ENCODE measurements at regions not wholly inside any gene's neighbourhood (a gene's known extent, or its start where the extent isn't known, plus 50 kb on each side); places are given as distances from the start of the nearest gene placed in this dataset.

GRCh38 chr18:52002600-52002999, 337.4 kb upstream of the DCC start:
- Histone ChIP-seq H3K36me3 (ENCODE audit: control insufficient read depth, insufficient read depth, low read length) (no peaks in the 10 kb centered on the region), H3K27me3 (ENCODE audit: control insufficient read depth, insufficient read depth, low read length) (no peaks in the 10 kb centered on the region), H3K4me3 (ENCODE audit: low read depth, low read length) (no peak overlapping the region), H3K4me1 (ENCODE audit: control insufficient read depth, insufficient read depth, low read length, poor library complexity, severe bottlenecking) (no peaks in the 10 kb centered on the region), H3K27ac (ENCODE audit: insufficient read depth, low read length, poor library complexity, severe bottlenecking) (no peak overlapping the region), H3K9me3 (ENCODE audit: control insufficient read depth in 2 of 2, low read length in 2 of 2) (no peaks in the 10 kb centered on the region)
- H3K27ac Mint-ChIP-seq: no peak overlapping the region
- ATAC-seq (ENCODE audit: low read depth in 2 of 2) (no peak), DNase-seq (no peak)
- H3K27me3 Mint-ChIP-seq: no peaks in the 10 kb centered on the region
- H3K36me3 Mint-ChIP-seq: no peaks in the 10 kb centered on the region
- no peak overlapping the region for H3K4me3 Mint-ChIP-seq
- H3K4me1 Mint-ChIP-seq: no peaks in the 10 kb centered on the region
- H3K9me3 Mint-ChIP-seq: peaks cover 0 to 6% (median 0%) of the 10 kb centered on the region in 7 donors

- H3K4me3 Mint-ChIP-seq: no peak overlapping the region
- H3K27ac ChIP-seq (ENCODE audit: insufficient read depth, low read length, poor library complexity, severe bottlenecking): no peak overlapping the region
- H3K9me3 Mint-ChIP-seq: peaks cover 0 to 3% (median 2%) of the 10 kb centered on the region in 7 donors
- H3K4me3 ChIP-seq (ENCODE audit: low read depth, low read length): no peak overlapping the region
- no peaks in the 10 kb centered on the region for H3K36me3 Mint-ChIP-seq
- no peaks in the 10 kb centered on the region for H3K4me1 ChIP-seq (ENCODE audit: control insufficient read depth, insufficient read depth, low read length, poor library complexity, severe bottlenecking)
- no peaks in the 10 kb centered on the region for H3K9me3 ChIP-seq (ENCODE audit: control insufficient read depth in 2 of 2, low read length in 2 of 2)
- H3K27ac Mint-ChIP-seq: no peak overlapping the region
- H3K27me3 ChIP-seq (ENCODE audit: control insufficient read depth, insufficient read depth, low read length): no peaks in the 10 kb centered on the region
- H3K27me3 Mint-ChIP-seq: no peaks in the 10 kb centered on the region
- no peaks in the 10 kb centered on the region for H3K36me3 ChIP-seq (ENCODE audit: control insufficient read depth, insufficient read depth, low read length)
- H3K4me1 Mint-ChIP-seq: no peaks in the 10 kb centered on the region
- no peak for DNase-seq
- ATAC-seq (ENCODE audit: low read depth in 2 of 2): no peak
These were observed 332.9 kb upstream of the DCC start for GRCh38 chr18:52007105-52007504.

DNA sequence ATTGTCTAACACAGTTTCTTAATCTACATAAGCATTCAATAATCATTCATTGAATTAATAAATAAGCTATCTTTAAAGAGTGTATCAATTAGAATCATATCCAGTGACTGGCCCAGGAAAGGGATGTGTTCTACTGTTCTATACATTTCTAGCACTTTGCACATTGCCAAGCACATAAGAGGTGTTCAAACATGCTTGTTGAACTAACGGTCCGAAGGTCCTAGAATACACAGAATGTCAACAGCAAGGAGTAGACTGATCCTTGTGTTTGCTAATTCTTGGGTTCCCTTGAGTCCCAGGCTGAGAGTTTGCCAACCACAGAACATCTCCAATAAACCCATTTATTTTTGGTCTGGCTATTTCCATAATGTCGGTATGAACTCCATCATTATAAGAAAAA, 331.7 kb upstream of the DCC start:
- Mint-ChIP-seq H3K9me3 (peaks cover 0 to 5% (median 2%) of the 10 kb centered on the region in 7 donors), H3K27me3 (no peaks in the 10 kb centered on the region), H3K36me3 (no peaks in the 10 kb centered on the region), H3K27ac (no peak overlapping the region), H3K4me1 (no peaks in the 10 kb centered on the region), H3K4me3 (no peak overlapping the region)
- H3K27me3 ChIP-seq (ENCODE audit: control insufficient read depth, insufficient read depth, low read length): no peaks in the 10 kb centered on the region
- DNase-seq (no peak), ATAC-seq (ENCODE audit: low read depth in 2 of 2) (no peak)
- H3K4me3 ChIP-seq (ENCODE audit: low read depth, low read length): no peak overlapping the region
- no peak overlapping the region for H3K27ac ChIP-seq (ENCODE audit: insufficient read depth, low read length, poor library complexity, severe bottlenecking)
- no peaks in the 10 kb centered on the region for H3K4me1 ChIP-seq (ENCODE audit: control insufficient read depth, insufficient read depth, low read length, poor library complexity, severe bottlenecking)
- H3K36me3 ChIP-seq (ENCODE audit: control insufficient read depth, insufficient read depth, low read length): no peaks in the 10 kb centered on the region
- no peaks in the 10 kb centered on the region for H3K9me3 ChIP-seq (ENCODE audit: control insufficient read depth in 2 of 2, low read length in 2 of 2)

DNA sequence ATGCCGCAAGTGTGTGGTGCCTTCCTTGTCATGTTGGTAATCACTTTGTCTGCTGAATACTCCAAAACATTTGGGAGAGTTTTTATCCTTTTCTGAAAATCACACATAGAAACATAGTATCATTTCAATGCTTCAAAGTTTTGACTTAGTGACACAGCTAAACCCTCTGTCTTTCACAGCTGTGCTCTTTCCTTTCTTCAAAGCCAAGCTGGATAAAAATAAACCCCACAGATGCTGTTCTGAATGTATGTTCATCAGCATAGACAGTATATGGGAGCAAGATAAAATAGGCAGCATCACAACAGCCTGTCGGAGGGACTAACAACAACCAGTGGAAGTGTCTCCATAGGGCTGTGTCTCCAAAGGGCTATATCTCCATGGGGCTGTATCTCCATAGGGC, 331.3 kb upstream of the DCC start:
- H3K4me3 ChIP-seq (ENCODE audit: low read depth, low read length): no peak overlapping the region
- no peaks in the 10 kb centered on the region for H3K36me3 ChIP-seq (ENCODE audit: control insufficient read depth, insufficient read depth, low read length)
- Mint-ChIP-seq H3K4me3 (no peak overlapping the region), H3K27me3 (no peaks in the 10 kb centered on the region), H3K36me3 (no peaks in the 10 kb centered on the region), H3K27ac (no peak overlapping the region), H3K4me1 (no peaks in the 10 kb centered on the region), H3K9me3 (peaks cover 0 to 8% (median 2%) of the 10 kb centered on the region in 7 donors)
- no peaks in the 10 kb centered on the region for H3K27me3 ChIP-seq (ENCODE audit: control insufficient read depth, insufficient read depth, low read length)
- no peaks in the 10 kb centered on the region for H3K4me1 ChIP-seq (ENCODE audit: control insufficient read depth, insufficient read depth, low read length, poor library complexity, severe bottlenecking)
- ATAC-seq (ENCODE audit: low read depth in 2 of 2) (no peak), DNase-seq (no peak)
- no peak overlapping the region for H3K27ac ChIP-seq (ENCODE audit: insufficient read depth, low read length, poor library complexity, severe bottlenecking)
- no peaks in the 10 kb centered on the region for H3K9me3 ChIP-seq (ENCODE audit: control insufficient read depth in 2 of 2, low read length in 2 of 2)

DNA sequence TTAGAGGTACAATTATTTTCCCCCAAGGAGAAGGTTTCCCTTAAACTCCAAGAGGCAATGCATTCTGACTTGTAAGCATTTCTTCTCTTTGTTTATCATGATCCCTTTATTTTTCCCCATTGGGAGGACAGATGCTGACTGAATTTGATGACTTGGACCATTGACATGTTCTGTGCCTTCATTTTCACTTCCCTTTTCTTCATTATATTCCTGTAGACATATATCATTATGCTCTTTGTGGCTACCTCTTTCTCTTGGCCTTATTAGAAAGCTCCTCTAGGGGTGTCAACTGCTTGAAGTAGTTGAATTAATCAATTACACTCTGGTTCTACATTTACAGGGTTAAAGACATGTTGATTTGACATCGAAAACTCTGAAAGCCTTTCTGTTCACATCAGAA, 330.0 kb upstream of the DCC start:
- no peak for ATAC-seq (ENCODE audit: low read depth in 2 of 2)

DNA sequence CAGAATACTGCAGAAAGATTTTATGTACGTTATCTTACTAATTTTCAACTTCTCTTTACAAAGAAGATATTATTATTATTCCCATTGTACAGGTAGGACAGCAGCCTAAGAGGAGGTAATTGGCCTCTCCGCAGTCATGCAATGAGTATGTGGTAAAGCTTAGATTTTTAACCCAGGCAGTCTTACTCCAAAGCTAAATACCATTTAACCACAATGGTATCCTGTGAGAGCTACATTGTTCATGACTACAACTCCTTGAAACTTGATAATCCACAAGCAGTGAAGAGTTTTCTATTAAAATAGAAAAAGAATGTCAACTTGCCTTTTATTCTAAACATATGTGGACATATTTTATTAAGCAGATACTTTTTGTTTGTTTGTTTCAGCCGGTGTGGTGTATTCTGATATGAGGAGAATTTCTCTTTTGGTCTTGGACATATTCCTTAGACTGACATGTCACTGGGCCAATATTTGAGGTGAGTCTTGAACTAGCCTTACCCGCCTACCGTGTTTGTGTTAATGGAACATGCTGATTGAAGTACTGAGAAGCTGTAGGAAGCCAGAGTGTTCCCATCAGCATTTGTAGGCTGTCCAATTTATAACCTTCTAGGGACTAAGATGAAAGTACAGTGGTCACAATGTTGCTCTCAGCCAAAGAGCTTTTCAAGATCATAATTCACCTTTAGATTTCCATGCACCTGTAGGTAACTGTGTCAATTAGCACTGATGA, 293.9 kb upstream of the DCC start:
- Histone ChIP-seq H3K4me1 (ENCODE audit: control insufficient read depth, insufficient read depth, low read length, poor library complexity, severe bottlenecking) (no peaks in the 10 kb centered on the region), H3K36me3 (ENCODE audit: control insufficient read depth, insufficient read depth, low read length) (no peaks in the 10 kb centered on the region), H3K27me3 (ENCODE audit: control insufficient read depth, insufficient read depth, low read length) (no peaks in the 10 kb centered on the region), H3K9me3 (ENCODE audit: control insufficient read depth in 2 of 2, low read length in 2 of 2) (no peaks in the 10 kb centered on the region), H3K27ac (ENCODE audit: insufficient read depth, low read length, poor library complexity, severe bottlenecking) (no peak overlapping the region), H3K4me3 (ENCODE audit: low read depth, low read length) (no peak overlapping the region)
- H3K27ac Mint-ChIP-seq: no peak overlapping the region
- peaks cover 0 to 10% (median 2%) of the 10 kb centered on the region in 7 donors for H3K9me3 Mint-ChIP-seq
- DNase-seq: no peak
- ATAC-seq (ENCODE audit: low read depth in 2 of 2): no peak
- H3K27me3 Mint-ChIP-seq: no peaks in the 10 kb centered on the region
- H3K4me3 Mint-ChIP-seq: no peak overlapping the region
- H3K36me3 Mint-ChIP-seq: no peaks in the 10 kb centered on the region
- no peaks in the 10 kb centered on the region for H3K4me1 Mint-ChIP-seq

More for the DNA sequence above, 330.0 kb upstream of the DCC start:
- Histone ChIP-seq H3K27me3 (ENCODE audit: control insufficient read depth, insufficient read depth, low read length) (no peaks in the 10 kb centered on the region), H3K36me3 (ENCODE audit: control insufficient read depth, insufficient read depth, low read length) (no peaks in the 10 kb centered on the region), H3K4me1 (ENCODE audit: control insufficient read depth, insufficient read depth, low read length, poor library complexity, severe bottlenecking) (no peaks in the 10 kb centered on the region), H3K9me3 (ENCODE audit: control insufficient read depth in 2 of 2, low read length in 2 of 2) (no peaks in the 10 kb centered on the region), H3K4me3 (ENCODE audit: low read depth, low read length) (no peak overlapping the region), H3K27ac (ENCODE audit: insufficient read depth, low read length, poor library complexity, severe bottlenecking) (no peak overlapping the region)
- H3K4me1 Mint-ChIP-seq: no peaks in the 10 kb centered on the region
- peaks cover 0 to 10% (median 2%) of the 10 kb centered on the region in 7 donors for H3K9me3 Mint-ChIP-seq
- H3K4me3 Mint-ChIP-seq: no peak overlapping the region
- H3K36me3 Mint-ChIP-seq: no peaks in the 10 kb centered on the region
- no peaks in the 10 kb centered on the region for H3K27me3 Mint-ChIP-seq
- H3K27ac Mint-ChIP-seq: no peak overlapping the region
- DNase-seq: no peak

DNA sequence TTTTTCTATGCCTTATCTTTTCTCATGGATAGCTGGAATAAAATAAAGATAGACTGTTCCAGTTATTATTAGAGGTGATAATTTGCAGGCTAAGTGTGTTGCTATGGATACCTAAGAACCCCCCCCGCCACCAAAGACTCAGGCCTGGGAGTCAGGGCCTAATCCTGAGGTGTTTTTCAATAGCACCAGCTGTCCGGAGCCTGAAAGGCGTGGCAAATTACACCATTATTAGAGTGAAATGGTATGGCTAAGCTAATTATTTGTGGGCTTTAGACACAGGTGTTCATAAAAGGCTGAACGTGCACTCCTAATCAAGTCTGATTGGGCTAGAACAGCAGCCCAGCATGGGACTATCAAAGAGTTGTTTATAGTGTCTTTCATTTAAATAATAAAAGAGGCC, 293.2 kb upstream of the DCC start:
- Histone ChIP-seq H3K9me3 (ENCODE audit: control insufficient read depth in 2 of 2, low read length in 2 of 2) (no peaks in the 10 kb centered on the region), H3K27me3 (ENCODE audit: control insufficient read depth, insufficient read depth, low read length) (no peaks in the 10 kb centered on the region), H3K4me3 (ENCODE audit: low read depth, low read length) (no peak overlapping the region), H3K36me3 (ENCODE audit: control insufficient read depth, insufficient read depth, low read length) (no peaks in the 10 kb centered on the region), H3K4me1 (ENCODE audit: control insufficient read depth, insufficient read depth, low read length, poor library complexity, severe bottlenecking) (no peaks in the 10 kb centered on the region), H3K27ac (ENCODE audit: insufficient read depth, low read length, poor library complexity, severe bottlenecking) (no peak overlapping the region)
- Mint-ChIP-seq H3K4me3 (no peak overlapping the region), H3K9me3 (peaks cover 0 to 8% (median 2%) of the 10 kb centered on the region in 7 donors), H3K36me3 (no peaks in the 10 kb centered on the region), H3K27ac (no peak overlapping the region), H3K27me3 (no peaks in the 10 kb centered on the region), H3K4me1 (no peaks in the 10 kb centered on the region)
- DNase-seq (no peak), ATAC-seq (ENCODE audit: low read depth in 2 of 2) (no peak)

GRCh38 chr18:52054324-52054723, 285.7 kb upstream of the DCC start:
- Histone ChIP-seq H3K9me3 (ENCODE audit: control insufficient read depth in 2 of 2, low read length in 2 of 2) (no peaks in the 10 kb centered on the region), H3K36me3 (ENCODE audit: control insufficient read depth, insufficient read depth, low read length) (no peaks in the 10 kb centered on the region), H3K27me3 (ENCODE audit: control insufficient read depth, insufficient read depth, low read length) (no peaks in the 10 kb centered on the region), H3K4me1 (ENCODE audit: control insufficient read depth, insufficient read depth, low read length, poor library complexity, severe bottlenecking) (no peaks in the 10 kb centered on the region), H3K27ac (ENCODE audit: insufficient read depth, low read length, poor library complexity, severe bottlenecking) (no peak overlapping the region), H3K4me3 (ENCODE audit: low read depth, low read length) (no peak overlapping the region)
- DNase-seq (no peak), ATAC-seq (ENCODE audit: low read depth in 2 of 2) (no peak)
- no peaks in the 10 kb centered on the region for H3K27me3 Mint-ChIP-seq
- peaks cover 0 to 23% (median 4%) of the 10 kb centered on the region in 7 donors for H3K9me3 Mint-ChIP-seq
- H3K36me3 Mint-ChIP-seq: no peaks in the 10 kb centered on the region
- no peak overlapping the region for H3K27ac Mint-ChIP-seq
- no peak overlapping the region for H3K4me3 Mint-ChIP-seq
- no peaks in the 10 kb centered on the region for H3K4me1 Mint-ChIP-seq
